ENCODE measurements at regions not wholly inside any gene's neighbourhood (a gene's known extent, or its start where the extent isn't known, plus 50 kb on each side); places are given as distances from the start of the nearest gene placed in this dataset.

GRCh38 chr16:87195161-87195560, 122.0 kb downstream of the C16orf95 start:
- TF ChIP-seq, protein P1, sequence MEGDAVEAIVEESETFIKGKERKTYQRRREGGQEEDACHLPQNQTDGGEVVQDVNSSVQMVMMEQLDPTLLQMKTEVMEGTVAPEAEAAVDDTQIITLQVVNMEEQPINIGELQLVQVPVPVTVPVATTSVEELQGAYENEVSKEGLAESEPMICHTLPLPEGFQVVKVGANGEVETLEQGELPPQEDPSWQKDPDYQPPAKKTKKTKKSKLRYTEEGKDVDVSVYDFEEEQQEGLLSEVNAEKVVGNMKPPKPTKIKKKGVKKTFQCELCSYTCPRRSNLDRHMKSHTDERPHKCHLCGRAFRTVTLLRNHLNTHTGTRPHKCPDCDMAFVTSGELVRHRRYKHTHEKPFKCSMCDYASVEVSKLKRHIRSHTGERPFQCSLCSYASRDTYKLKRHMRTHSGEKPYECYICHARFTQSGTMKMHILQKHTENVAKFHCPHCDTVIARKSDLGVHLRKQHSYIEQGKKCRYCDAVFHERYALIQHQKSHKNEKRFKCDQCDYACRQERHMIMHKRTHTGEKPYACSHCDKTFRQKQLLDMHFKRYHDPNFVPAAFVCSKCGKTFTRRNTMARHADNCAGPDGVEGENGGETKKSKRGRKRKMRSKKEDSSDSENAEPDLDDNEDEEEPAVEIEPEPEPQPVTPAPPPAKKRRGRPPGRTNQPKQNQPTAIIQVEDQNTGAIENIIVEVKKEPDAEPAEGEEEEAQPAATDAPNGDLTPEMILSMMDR (conservative IDR thresholded peaks at IDR 0.05) = no peak
- Mint-ChIP-seq H3K27ac (no peak overlapping the region), H3K4me3 (no peak overlapping the region), H3K9me3 (peaks cover 4% of the 10 kb centered on the region), H3K27me3 (ENCODE audit: insufficient read depth) (no peaks in the 10 kb centered on the region), H3K36me3 (ENCODE audit: low read depth) (no peaks in the 10 kb centered on the region), H3K4me1 (peaks cover 11% of the 10 kb centered on the region)
- Histone ChIP-seq H3K9ac (ENCODE audit: extremely low read depth, low read length, poor library complexity, severe bottlenecking) (no peak overlapping the region), H3K9me3 (ENCODE audit: control insufficient read depth, low read length) (peaks cover 5% of the 10 kb centered on the region), H3K36me3 (ENCODE audit: control insufficient read depth, insufficient read depth, low read length) (no peaks in the 10 kb centered on the region), H3K4me1 (ENCODE audit: control insufficient read depth, insufficient read depth, low read length) (no peaks in the 10 kb centered on the region), H3K4me3 (ENCODE audit: low read length) (no peak overlapping the region), H3K27me3 (ENCODE audit: control insufficient read depth, insufficient read depth, low read length, poor library complexity, severe bottlenecking) (no peaks in the 10 kb centered on the region), H3K27ac (ENCODE audit: low read depth, low read length) (no peak overlapping the region)
- no peak for DNase-seq
- WGBS, 2 experiments (ENCODE audit: insufficient coverage in 1 of 2, insufficient read length in 1 of 2) = 83 to 86% methylated on average over 2 to 6 of the region's 6 CpGs

GRCh38 chr16:87196231-87196630, 121.0 kb downstream of the C16orf95 start:
- WGBS, 2 experiments (ENCODE audit: insufficient coverage in 1 of 2, insufficient read length in 1 of 2) = 89 to 96% methylated on average over 9 to 11 of the region's 11 CpGs
- no peaks in the 10 kb centered on the region for H3K36me3 Mint-ChIP-seq (ENCODE audit: low read depth)
- H3K4me3 ChIP-seq (ENCODE audit: low read length) = no peak overlapping the region
- no peaks in the 10 kb centered on the region for H3K4me1 ChIP-seq (ENCODE audit: control insufficient read depth, insufficient read depth, low read length)
- no peaks in the 10 kb centered on the region for H3K9me3 ChIP-seq (ENCODE audit: control insufficient read depth, low read length)
- TF ChIP-seq, protein P1 (conservative IDR thresholded peaks at IDR 0.05) = no peak
- H3K9me3 Mint-ChIP-seq = no peaks in the 10 kb centered on the region
- no peak for DNase-seq
- no peak overlapping the region for H3K9ac ChIP-seq (ENCODE audit: extremely low read depth, low read length, poor library complexity, severe bottlenecking)
- H3K27me3 ChIP-seq (ENCODE audit: control insufficient read depth, insufficient read depth, low read length, poor library complexity, severe bottlenecking) = no peaks in the 10 kb centered on the region
- H3K27ac Mint-ChIP-seq = no peak overlapping the region
- peaks cover 3% of the 10 kb centered on the region for H3K27me3 Mint-ChIP-seq (ENCODE audit: insufficient read depth)
- no peaks in the 10 kb centered on the region for H3K36me3 ChIP-seq (ENCODE audit: control insufficient read depth, insufficient read depth, low read length)
- peaks cover 11% of the 10 kb centered on the region for H3K4me1 Mint-ChIP-seq
- no peak overlapping the region for H3K4me3 Mint-ChIP-seq
- H3K27ac ChIP-seq (ENCODE audit: low read depth, low read length) = no peak overlapping the region

GRCh38 chr16:87196661-87197060, 120.5 kb downstream of the C16orf95 start:
- no peak for DNase-seq
- no peak overlapping the region for H3K4me3 ChIP-seq (ENCODE audit: low read length)
- 100% methylated on average over 1 of the region's 2 CpGs; no CpG with 5 or more reads in 1 of the 2 experiments for WGBS, 2 experiments (ENCODE audit: insufficient coverage in 1 of 2, insufficient read length in 1 of 2)
- H3K4me1 ChIP-seq (ENCODE audit: control insufficient read depth, insufficient read depth, low read length) = no peaks in the 10 kb centered on the region
- no peak overlapping the region for H3K9ac ChIP-seq (ENCODE audit: extremely low read depth, low read length, poor library complexity, severe bottlenecking)
- H3K36me3 Mint-ChIP-seq (ENCODE audit: low read depth) = no peaks in the 10 kb centered on the region
- H3K27ac Mint-ChIP-seq = no peak overlapping the region
- no peak overlapping the region for H3K27ac ChIP-seq (ENCODE audit: low read depth, low read length)
- no peaks in the 10 kb centered on the region for H3K36me3 ChIP-seq (ENCODE audit: control insufficient read depth, insufficient read depth, low read length)
- peaks cover 3% of the 10 kb centered on the region for H3K27me3 Mint-ChIP-seq (ENCODE audit: insufficient read depth)
- H3K9me3 ChIP-seq (ENCODE audit: control insufficient read depth, low read length) = no peaks in the 10 kb centered on the region
- TF ChIP-seq, protein P1 (conservative IDR thresholded peaks at IDR 0.05) = no peak
- H3K4me1 Mint-ChIP-seq = peaks cover 11% of the 10 kb centered on the region
- no peak overlapping the region for H3K4me3 Mint-ChIP-seq
- H3K9me3 Mint-ChIP-seq = no peaks in the 10 kb centered on the region
- H3K27me3 ChIP-seq (ENCODE audit: control insufficient read depth, insufficient read depth, low read length, poor library complexity, severe bottlenecking) = no peaks in the 10 kb centered on the region

Measured in endodermal cell (in vitro differentiated cells).